Loucy (cell line): ENCODE measurements at regions not wholly inside any gene's neighbourhood (a gene's known extent, or its start where the extent isn't known, plus 50 kb on each side); places are given as distances from the start of the nearest gene placed in this dataset.

Source experiments
- H2AFZ ChIP-seq: fragments of 200-600 bp; sonication (generic); 2 replicates; pipeline ENCODE4 v1.6.0; 2016; ENCODE audit warnings: antibody characterized with exemption, mild to moderate bottlenecking, low read length, moderate library complexity
- H3F3A ChIP-seq: fragments of 200-600 bp; 2 replicates; pipeline ENCODE4 v1.6.0; 2016; ENCODE audit warnings: antibody characterized with exemption, low read depth, mild to moderate bottlenecking
- H3K27me3 ChIP-seq: fragments of 200-600 bp; sonication (generic); 2 replicates; pipeline ENCODE4 v1.6.1; 2014; ENCODE audit warnings: low read length, mild to moderate bottlenecking; ENCODE audit not compliant: insufficient read depth, poor library complexity, severe bottlenecking
- H3K36me3 ChIP-seq: fragments of 200-600 bp; sonication (generic); 2 replicates; pipeline ENCODE4 v1.6.1; 2016; ENCODE audit warnings: low read length; ENCODE audit not compliant: insufficient read depth
- H3K4me1 ChIP-seq: fragments of 200-600 bp; sonication (generic); 2 replicates; pipeline ENCODE4 v1.5.1; 2014; ENCODE audit warnings: low read length, mild to moderate bottlenecking; ENCODE audit not compliant: insufficient read depth, poor library complexity, severe bottlenecking
- H3K4me2 ChIP-seq: fragments of 200-600 bp; sonication (generic); 2 replicates; pipeline ENCODE4 v1.6.0; 2014; ENCODE audit warnings: antibody characterized with exemption, low read length, low read depth, mild to moderate bottlenecking; ENCODE audit not compliant: poor library complexity, severe bottlenecking
- H3K4me3 ChIP-seq: fragments of 200-600 bp; sonication (generic); 2 replicates; pipeline ENCODE4 v1.5.1; 2014; ENCODE audit warnings: low read length, mild to moderate bottlenecking, mixed read lengths; ENCODE audit not compliant: poor library complexity, severe bottlenecking
- H3K79me2 ChIP-seq: fragments of 200-600 bp; sonication (generic); 2 replicates; pipeline ENCODE4 v1.6.1; 2014; ENCODE audit warnings: low read length; ENCODE audit not compliant: insufficient read depth
- H3K9ac ChIP-seq: fragments of 200-600 bp; sonication (generic); 2 replicates; pipeline ENCODE4 v1.6.0; 2014; ENCODE audit warnings: mild to moderate bottlenecking, low read depth, low read length, moderate library complexity; ENCODE audit not compliant: poor library complexity, severe bottlenecking
- H3K9me2 ChIP-seq: fragments of 200-600 bp; sonication (generic); replicated peaks from 2 replicates; pipeline ENCODE4 v1.6.1; 2016; ENCODE audit warnings: low read depth, low read length, mixed read lengths
- H3K9me3 ChIP-seq: fragments of 200-600 bp; sonication (generic); 2 replicates; pipeline ENCODE4 v1.6.1; 2014; ENCODE audit warnings: mild to moderate bottlenecking, antibody characterized with exemption, low read length, low read depth; ENCODE audit not compliant: insufficient read depth
- H4K20me1 ChIP-seq: fragments of 200-600 bp; sonication (generic); 2 replicates; pipeline ENCODE4 v1.6.0; 2014; ENCODE audit warnings: antibody characterized with exemption, low read length, mild to moderate bottlenecking; ENCODE audit not compliant: insufficient read depth, poor library complexity, severe bottlenecking
- EZH2phosphoT487 ChIP-seq: fragments of 200-600 bp; IDR thresholded peaks from 2 replicates; pipeline ENCODE4 v1.6.1; 2018; ENCODE audit warnings: antibody characterized with exemption, mild to moderate bottlenecking, moderate library complexity, borderline replicate concordance
- TF ChIP-seq, protein P1 (sequence below): fragments of 200-600 bp; sonication (generic); conservative IDR thresholded peaks from 2 replicates; pipeline ENCODE4 v1.5.1; 2014; ENCODE audit warnings: mild to moderate bottlenecking, antibody characterized with exemption, low read length

GRCh38 chr3:168834558-168834957, 738.8 kb upstream of the GOLIM4 start:
- no peaks in the 10 kb centered on the region for H3F3A ChIP-seq
- no peak overlapping the region for H3K4me3 ChIP-seq
- H3K36me3 ChIP-seq, result no peaks in the 10 kb centered on the region
- no peak overlapping the region for H2AFZ ChIP-seq
- H3K27me3 ChIP-seq, result no peaks in the 10 kb centered on the region
- TF ChIP-seq EZH2phosphoT487, result no peak
- TF ChIP-seq, protein P1, sequence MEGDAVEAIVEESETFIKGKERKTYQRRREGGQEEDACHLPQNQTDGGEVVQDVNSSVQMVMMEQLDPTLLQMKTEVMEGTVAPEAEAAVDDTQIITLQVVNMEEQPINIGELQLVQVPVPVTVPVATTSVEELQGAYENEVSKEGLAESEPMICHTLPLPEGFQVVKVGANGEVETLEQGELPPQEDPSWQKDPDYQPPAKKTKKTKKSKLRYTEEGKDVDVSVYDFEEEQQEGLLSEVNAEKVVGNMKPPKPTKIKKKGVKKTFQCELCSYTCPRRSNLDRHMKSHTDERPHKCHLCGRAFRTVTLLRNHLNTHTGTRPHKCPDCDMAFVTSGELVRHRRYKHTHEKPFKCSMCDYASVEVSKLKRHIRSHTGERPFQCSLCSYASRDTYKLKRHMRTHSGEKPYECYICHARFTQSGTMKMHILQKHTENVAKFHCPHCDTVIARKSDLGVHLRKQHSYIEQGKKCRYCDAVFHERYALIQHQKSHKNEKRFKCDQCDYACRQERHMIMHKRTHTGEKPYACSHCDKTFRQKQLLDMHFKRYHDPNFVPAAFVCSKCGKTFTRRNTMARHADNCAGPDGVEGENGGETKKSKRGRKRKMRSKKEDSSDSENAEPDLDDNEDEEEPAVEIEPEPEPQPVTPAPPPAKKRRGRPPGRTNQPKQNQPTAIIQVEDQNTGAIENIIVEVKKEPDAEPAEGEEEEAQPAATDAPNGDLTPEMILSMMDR, result no peak
- no peak overlapping the region for H3K4me2 ChIP-seq
- no peak overlapping the region for H3K9ac ChIP-seq
- no peaks in the 10 kb centered on the region for H3K9me2 ChIP-seq
- H3K79me2 ChIP-seq, result no peaks in the 10 kb centered on the region
- no peaks in the 10 kb centered on the region for H3K4me1 ChIP-seq
- H3K9me3 ChIP-seq, result no peaks in the 10 kb centered on the region
- H4K20me1 ChIP-seq, result no peaks in the 10 kb centered on the region

GRCh38 chr3:168828943-168829342, 733.2 kb upstream of the GOLIM4 start:
- Histone ChIP-seq H3K9me2 (no peaks in the 10 kb centered on the region), H3K4me2 (no peak overlapping the region), H3K79me2 (no peaks in the 10 kb centered on the region), H2AFZ (no peak overlapping the region), H3K27me3 (no peaks in the 10 kb centered on the region), H3K4me3 (no peak overlapping the region), H3K36me3 (no peaks in the 10 kb centered on the region), H3K4me1 (peaks cover 7% of the 10 kb centered on the region), H3K9ac (no peak overlapping the region), H3F3A (no peaks in the 10 kb centered on the region), H3K9me3 (no peaks in the 10 kb centered on the region), H4K20me1 (no peaks in the 10 kb centered on the region)
- TF ChIP-seq, protein P1, result no peak
- TF ChIP-seq EZH2phosphoT487, result no peak

GRCh38 chr3:168828536-168828935, 732.8 kb upstream of the GOLIM4 start:
- H3K4me2 ChIP-seq, result no peak overlapping the region
- H2AFZ ChIP-seq, result no peak overlapping the region
- no peaks in the 10 kb centered on the region for H3K27me3 ChIP-seq

More at GRCh38 chr3:168828536-168828935, 732.8 kb upstream of the GOLIM4 start:
- Histone ChIP-seq H3K79me2 (no peaks in the 10 kb centered on the region), H3K36me3 (no peaks in the 10 kb centered on the region), H3K9me2 (no peaks in the 10 kb centered on the region), H3F3A (no peaks in the 10 kb centered on the region), H3K4me3 (no peak overlapping the region), H3K4me1 (peaks cover 11% of the 10 kb centered on the region), H3K9me3 (no peaks in the 10 kb centered on the region), H4K20me1 (no peaks in the 10 kb centered on the region), H3K9ac (no peak overlapping the region)
- no peak for TF ChIP-seq EZH2phosphoT487
- TF ChIP-seq, protein P1, result no peak
